ENCODE measurements at regions not wholly inside any gene's neighbourhood (a gene's known extent, or its start where the extent isn't known, plus 50 kb on each side); places are given as distances from the start of the nearest gene placed in this dataset.

DNA sequence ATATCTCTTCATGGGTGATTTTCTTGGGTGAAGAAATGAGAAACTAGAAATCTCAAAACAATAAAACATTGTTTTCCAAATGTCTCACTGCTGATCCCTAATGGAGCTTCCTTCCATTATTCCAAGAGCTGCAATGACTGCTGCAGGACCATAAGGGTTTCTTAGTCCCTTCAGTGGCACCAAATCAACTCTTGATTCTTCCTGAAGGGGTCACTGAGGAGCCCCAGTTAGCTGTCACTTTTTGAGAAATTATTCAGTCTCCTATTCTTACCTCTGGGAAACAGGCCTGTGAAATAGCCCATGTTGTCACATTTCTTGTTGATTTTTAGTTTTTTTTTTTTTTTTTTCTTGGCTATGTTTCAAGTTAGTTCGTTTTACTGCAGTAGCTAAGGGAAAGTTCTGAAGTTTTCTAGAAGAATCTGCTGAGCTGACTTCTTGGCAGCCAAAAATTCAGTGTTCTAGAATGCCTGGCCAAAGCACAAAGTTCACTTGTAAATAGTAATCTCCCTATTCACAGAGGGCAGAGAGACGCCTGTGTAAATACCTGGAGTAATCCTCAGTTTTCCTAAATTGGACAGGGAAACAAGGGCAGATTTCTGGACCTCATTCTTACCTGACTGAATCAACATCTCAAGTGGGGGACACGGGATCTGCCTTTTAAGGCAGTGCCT, 480.0 kb downstream of the RIT2 start:
- no peak overlapping the region for H3K4me3 ChIP-seq (ENCODE audit: control insufficient read depth, low read depth, low read length)
- DNase-seq (ENCODE audit: low read depth): no peak
- TF ChIP-seq, protein P1, sequence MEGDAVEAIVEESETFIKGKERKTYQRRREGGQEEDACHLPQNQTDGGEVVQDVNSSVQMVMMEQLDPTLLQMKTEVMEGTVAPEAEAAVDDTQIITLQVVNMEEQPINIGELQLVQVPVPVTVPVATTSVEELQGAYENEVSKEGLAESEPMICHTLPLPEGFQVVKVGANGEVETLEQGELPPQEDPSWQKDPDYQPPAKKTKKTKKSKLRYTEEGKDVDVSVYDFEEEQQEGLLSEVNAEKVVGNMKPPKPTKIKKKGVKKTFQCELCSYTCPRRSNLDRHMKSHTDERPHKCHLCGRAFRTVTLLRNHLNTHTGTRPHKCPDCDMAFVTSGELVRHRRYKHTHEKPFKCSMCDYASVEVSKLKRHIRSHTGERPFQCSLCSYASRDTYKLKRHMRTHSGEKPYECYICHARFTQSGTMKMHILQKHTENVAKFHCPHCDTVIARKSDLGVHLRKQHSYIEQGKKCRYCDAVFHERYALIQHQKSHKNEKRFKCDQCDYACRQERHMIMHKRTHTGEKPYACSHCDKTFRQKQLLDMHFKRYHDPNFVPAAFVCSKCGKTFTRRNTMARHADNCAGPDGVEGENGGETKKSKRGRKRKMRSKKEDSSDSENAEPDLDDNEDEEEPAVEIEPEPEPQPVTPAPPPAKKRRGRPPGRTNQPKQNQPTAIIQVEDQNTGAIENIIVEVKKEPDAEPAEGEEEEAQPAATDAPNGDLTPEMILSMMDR (conservative IDR thresholded peaks at IDR 0.05; ENCODE audit: control insufficient read depth, insufficient read depth, low read depth, low read length): no peak

- H3K4me3 ChIP-seq (ENCODE audit: control insufficient read depth, low read depth, low read length): no peak overlapping the region
- DNase-seq (ENCODE audit: low read depth): no peak
- TF ChIP-seq, protein P1 (conservative IDR thresholded peaks at IDR 0.05; ENCODE audit: control insufficient read depth, insufficient read depth, low read depth, low read length): no peak
Observed at GRCh38 chr18:42636309-42636708, 479.2 kb downstream of the RIT2 start.

GRCh38 chr18:42640160-42640559, 475.3 kb downstream of the RIT2 start:
- no peak overlapping the region for H3K4me3 ChIP-seq (ENCODE audit: control insufficient read depth, low read depth, low read length)
- TF ChIP-seq, protein P1 (conservative IDR thresholded peaks at IDR 0.05; ENCODE audit: control insufficient read depth, insufficient read depth, low read depth, low read length): no peak
- no peak for DNase-seq (ENCODE audit: low read depth)

DNA sequence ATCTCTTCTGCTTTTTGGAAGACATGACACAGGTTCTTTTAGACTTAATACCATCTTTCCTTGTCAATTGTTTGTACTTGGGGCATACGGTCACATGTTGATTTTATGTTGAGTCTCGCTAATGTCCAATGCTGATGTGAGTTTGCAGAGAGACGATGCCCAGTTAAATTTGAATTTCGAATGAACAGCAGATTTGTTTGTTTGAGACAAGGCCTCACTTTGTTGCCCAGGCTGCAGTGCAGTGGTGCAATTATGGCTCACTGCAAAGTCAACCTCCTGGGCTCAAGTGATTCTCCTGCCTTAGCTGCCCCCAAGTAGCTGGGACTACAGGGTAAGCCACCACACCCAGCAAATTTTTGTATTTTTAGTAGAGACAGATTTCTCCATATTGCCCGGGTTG, 473.5 kb downstream of the RIT2 start:
- no peak overlapping the region for H3K4me3 ChIP-seq (ENCODE audit: control insufficient read depth, low read depth, low read length)
- no peak for DNase-seq (ENCODE audit: low read depth)
- TF ChIP-seq, protein P1 (conservative IDR thresholded peaks at IDR 0.05; ENCODE audit: control insufficient read depth, insufficient read depth, low read depth, low read length): no peak

- no peak overlapping the region for H3K4me3 ChIP-seq (ENCODE audit: control insufficient read depth, low read depth, low read length)
- no peak for DNase-seq (ENCODE audit: low read depth)
- TF ChIP-seq, protein P1 (conservative IDR thresholded peaks at IDR 0.05; ENCODE audit: control insufficient read depth, insufficient read depth, low read depth, low read length): no peak
Observed at GRCh38 chr18:42644729-42645131, 470.8 kb downstream of the RIT2 start.

GRCh38 chr18:42649331-42650035, 466.0 kb downstream of the RIT2 start:
- TF ChIP-seq, protein P1 (conservative IDR thresholded peaks at IDR 0.05; ENCODE audit: control insufficient read depth, insufficient read depth, low read depth, low read length): no peak
- H3K4me3 ChIP-seq (ENCODE audit: control insufficient read depth, low read depth, low read length): no peak overlapping the region
- DNase-seq (ENCODE audit: low read depth): no peak

Measured in fibroblast of mammary gland (primary cell).